GM21529 (cell line): ENCODE measurements at regions not wholly inside any gene's neighbourhood (a gene's known extent, or its start where the extent isn't known, plus 50 kb on each side); places are given as distances from the start of the nearest gene placed in this dataset.
"Not testable (repeated sequence)": the region's sequence is repeated elsewhere in the genome, so short reads cannot be mapped to it uniquely, and the experiment has no call there.

ENCODE experiments used
- ATAC-seq: cut with Tn5 transposase; IDR thresholded peaks from one replicate; pipeline ENCODE4 v1.9.1; 2021; ENCODE audit not compliant: unreplicated experiment

- no peak for ATAC-seq
Measured at GRCh38 chr5:101278917-101279316, 375.8 kb upstream of the ST8SIA4 start.

DNA sequence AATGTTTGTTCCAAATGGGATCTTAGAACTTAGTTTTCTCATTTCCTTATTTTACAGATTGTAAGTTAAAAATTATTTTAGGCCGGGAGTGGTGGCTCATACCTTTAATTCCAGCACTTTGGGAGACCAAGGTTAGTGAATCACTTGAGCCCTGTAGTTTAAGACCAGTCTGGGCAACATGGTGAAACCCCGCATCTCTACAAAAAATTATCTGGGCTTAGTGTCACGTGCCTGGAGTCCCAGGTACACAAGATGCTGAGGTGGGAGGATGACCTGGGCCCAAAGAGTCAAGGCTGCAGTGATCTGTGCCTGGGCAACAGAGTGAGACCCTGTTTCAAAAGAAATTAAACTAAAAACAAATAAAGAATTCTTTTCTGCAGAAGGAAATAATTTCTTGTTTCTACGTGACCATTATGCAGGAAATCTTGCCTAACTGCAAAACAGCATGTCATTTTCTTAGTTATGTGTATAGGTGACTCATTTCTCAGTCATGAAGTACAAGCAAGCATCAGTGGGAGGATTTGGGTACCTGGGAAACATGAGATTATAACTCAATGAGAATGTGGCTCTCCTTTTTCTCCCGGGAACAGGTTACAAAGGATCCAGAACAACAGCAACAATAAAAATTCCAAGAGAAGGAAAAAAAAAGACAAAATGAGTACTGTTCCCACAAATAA is 375.1 kb upstream of the ST8SIA4 start:
- ATAC-seq, result no peak

GRCh38 chr5:101271945-101272344 is 368.9 kb upstream of the ST8SIA4 start:
- ATAC-seq, result no peak

GRCh38 chr5:101271416-101271815 is 368.3 kb upstream of the ST8SIA4 start:
- no peak for ATAC-seq

DNA sequence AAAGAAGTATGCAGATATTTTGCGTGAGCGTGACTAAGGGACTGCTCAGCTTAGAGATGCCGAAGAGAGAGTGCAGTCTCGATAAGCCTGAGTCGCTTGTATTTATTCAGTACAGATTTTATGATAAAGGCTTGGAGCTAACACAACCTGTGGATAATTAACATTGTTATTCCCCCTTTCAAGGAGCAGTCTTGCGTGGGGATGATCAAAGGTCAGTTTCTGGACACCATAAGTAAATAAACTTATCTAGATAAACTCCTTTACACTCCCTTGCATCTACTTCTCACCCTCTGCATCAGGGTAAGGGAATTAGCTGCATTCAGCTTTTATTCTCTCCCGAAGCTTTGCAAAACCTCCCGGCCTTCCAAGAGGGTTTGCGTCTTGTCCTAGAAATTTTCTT is 357.8 kb upstream of the ST8SIA4 start:
- no peak for ATAC-seq

DNA sequence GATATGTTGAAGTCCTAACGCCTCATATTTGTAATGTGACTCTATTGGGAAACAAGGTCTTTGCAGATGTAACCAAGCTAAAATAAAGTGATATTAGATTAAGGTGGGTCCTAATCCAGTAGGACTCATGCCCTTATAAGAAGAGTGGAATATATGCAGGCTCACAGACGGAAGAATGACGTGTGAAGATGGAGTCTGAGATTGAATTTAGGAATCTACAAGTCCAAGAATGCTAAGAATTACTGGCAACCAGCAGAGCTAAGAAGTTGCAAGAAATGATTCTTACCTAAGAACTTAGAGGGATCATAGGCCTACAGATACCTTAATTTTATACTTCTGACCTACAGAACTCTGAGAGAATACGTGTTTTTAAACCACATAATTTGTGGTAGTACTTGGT is 350.0 kb upstream of the ST8SIA4 start:
- no peak for ATAC-seq

GRCh38 chr5:101244621-101245020 is 341.5 kb upstream of the ST8SIA4 start:
- no peak for ATAC-seq

- no peak for ATAC-seq
Measured at GRCh38 chr5:101212942-101213514, 309.9 kb upstream of the ST8SIA4 start.

DNA sequence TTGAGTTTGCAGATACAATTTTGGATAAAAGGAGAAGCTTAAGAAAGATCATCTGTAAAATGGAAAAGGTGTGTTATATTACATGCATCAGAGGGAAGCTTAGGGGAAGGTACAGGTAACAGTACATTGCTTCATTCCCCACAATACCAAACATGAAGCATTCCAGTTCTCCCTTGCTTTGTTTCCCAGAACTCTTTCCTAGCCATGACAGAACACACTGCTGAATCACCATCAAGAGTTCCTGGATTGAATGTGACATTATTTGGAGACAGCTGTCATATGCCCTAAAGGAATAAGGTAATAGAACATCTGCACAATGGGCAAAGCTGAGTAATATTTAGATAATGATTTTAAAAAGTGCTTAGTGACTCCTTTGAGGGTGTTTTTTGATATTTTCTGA is 303.5 kb upstream of the ST8SIA4 start:
- ATAC-seq, result no peak

GRCh38 chr5:101205065-101205464 is 302.0 kb upstream of the ST8SIA4 start:
- ATAC-seq, result not testable (repeated sequence)

- ATAC-seq, result not testable (repeated sequence)
Measured at GRCh38 chr5:101180365-101180764, 277.3 kb upstream of the ST8SIA4 start.

- no peak for ATAC-seq
Measured at GRCh38 chr5:101176605-101177004, 273.5 kb upstream of the ST8SIA4 start.

- ATAC-seq, result no peak
Measured at GRCh38 chr5:101174981-101175380, 271.9 kb upstream of the ST8SIA4 start.

DNA sequence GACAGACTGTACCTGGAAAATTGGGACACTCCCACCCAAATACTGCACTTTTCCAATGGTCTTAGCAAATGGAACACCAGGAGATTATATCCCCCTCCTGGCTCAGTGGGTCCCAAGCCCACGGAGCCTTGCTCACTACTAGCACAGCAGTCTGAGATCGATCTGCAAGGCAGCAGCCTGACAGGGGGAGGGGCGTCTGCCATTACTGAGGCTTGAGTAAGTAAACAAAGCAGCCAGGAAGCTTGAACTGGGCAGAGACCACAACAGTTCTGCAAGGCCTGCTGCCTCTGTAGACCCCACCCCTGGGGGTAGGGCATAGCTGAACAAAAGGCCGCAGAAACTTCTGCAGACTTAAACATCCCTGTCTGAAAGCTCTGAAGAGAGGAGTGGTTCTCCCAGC is 260.0 kb upstream of the ST8SIA4 start:
- no peak for ATAC-seq

- no peak for ATAC-seq
Measured at GRCh38 chr5:101160002-101160401, 256.9 kb upstream of the ST8SIA4 start.

DNA sequence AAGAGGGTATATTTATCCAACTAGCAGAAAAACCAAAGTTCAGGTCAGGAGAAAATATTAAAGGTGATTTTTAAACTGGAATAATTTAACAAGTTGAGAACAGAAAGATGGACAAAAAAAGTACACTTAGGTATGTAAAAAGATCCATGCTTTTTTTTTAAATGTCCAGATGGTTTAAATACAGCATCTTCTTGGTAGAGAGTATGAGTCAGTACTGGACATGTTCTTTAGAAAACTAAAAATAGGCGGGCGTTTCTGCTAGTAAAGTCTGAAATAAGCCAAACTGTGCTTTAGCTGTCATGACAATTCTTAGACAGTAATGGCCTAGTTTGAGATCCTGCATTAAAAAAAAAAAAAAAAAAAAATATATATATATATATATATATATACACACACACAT is 255.9 kb upstream of the ST8SIA4 start:
- no peak for ATAC-seq

DNA sequence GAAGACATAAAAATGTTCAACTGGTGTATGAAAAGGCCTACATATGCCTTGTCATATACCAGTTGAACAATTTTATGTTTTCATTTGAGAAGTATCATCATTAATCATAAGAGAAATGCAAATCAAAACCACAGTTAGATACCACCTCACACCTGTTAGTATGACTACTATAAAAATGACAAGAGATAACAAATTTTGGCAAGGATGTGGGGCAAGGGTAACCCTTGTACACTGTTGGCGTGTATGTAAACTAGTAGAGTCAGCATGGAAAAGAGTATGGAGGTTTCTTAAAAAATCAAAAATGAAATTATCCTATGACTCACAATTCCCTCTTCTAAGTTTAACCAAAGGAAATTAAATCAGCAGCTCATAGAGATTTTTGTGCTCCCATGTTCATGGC is 250.4 kb upstream of the ST8SIA4 start:
- ATAC-seq, result no peak

DNA sequence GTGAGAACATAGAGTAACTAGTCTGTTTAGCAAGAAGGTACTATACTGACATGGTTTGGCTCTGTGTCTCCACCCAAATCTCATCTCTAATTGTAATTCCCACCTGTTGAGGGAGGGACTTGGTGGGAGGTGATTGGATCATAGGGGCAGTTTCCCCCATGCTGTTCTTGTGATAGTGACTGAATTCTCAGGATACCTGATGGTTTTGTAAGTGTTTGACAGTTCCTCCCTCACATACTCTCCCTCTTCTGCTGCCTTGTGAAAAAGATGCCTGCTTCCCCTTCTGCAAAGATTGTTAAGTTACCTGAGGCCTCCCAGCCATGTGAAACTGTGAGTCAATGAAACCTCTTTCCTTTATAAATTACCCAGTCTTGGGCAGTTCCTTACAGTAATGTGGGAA is 240.4 kb upstream of the ST8SIA4 start:
- ATAC-seq, result no peak

DNA sequence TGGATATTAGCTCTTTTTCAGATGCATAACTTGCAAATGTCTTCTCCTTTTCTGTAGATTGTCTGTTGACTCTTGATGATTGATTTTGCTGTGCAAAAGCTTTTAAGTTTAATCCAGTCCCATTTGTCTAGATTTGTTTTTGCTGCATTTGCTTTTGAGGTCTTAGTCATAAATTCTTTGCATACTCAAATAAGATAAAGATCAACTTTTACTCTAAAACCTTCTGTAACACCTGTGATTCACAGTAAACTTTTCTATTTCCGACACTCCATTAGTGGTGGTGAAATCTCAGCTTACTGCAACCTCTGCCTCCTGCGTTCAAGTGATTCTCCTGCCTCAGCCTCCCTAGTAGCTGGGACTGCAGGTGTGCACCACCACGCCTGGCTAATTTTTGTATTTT is 239.0 kb upstream of the ST8SIA4 start:
- no peak for ATAC-seq

DNA sequence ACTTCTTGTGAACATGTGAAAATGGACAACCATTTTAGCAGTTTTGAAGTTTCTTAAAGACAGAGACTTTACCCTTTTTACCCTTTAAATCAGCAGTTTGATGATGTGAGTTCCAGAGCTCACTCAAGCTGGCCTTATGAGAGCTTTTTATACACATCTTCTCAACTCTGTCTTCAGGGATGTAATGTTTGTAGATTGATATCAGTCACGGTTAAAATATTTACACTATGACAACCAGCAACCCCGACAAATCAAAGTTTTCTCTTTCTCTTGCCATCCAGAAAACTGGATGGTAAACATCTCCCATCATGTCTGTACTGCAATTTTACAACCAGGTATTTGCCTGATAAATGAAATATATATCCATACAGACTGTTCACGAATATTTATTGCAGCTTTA is 233.4 kb upstream of the ST8SIA4 start:
- no peak for ATAC-seq

DNA sequence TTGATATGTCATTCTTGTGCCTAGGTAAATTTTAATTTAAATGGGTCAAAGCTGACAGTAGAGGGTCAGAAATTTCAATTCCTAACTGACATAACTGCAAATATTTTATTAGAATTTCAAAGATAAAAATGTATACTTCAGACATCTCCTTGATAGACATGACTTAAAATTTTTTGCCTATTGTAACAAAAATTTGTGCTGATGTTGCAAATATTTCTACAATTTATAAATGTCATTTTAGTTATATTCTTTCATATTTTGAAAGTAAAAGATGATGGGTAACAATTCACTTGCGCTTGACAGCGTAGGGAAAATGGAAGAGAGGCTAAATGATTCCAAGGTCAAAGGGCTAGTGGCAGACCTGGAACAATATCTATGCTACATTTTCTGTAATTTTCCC is 220.3 kb upstream of the ST8SIA4 start:
- ATAC-seq, result no peak

DNA sequence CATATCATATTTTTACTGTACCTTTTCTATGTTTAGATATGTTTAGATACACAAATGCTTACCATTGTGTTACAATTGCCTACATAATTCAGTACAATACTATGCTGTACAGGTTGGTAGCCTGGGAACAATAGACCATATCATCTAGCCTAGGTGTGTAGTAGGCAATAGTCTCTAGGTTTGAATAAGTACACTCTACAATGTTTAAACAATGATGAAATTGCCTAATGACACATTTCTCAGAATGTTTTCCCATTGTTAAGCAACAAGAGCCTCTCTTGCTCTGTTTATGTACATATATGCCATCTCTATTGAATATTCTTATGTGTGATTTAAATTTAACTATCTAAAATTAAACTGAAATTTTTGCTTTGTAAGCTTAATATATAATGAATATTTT is 209.6 kb upstream of the ST8SIA4 start:
- no peak for ATAC-seq

DNA sequence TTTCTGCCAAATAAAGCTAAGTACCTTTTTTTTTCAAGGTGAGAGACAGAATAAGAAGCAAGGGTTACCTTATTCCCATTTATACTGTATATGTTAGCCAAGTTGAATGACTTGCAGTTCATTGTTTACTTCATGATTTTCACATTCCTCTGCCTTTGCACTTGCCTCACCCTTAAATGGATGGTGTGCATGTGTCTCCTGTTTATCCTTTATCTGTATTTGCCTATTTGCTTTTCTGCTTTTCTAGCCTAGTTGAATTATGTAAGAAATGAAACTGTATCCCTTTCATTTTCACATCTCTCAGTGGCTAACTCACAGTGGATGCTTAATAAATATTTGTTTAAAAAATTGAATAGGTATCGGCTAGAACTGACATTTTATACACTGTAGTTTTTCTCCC is 200.8 kb upstream of the ST8SIA4 start:
- ATAC-seq, result no peak
